OCI-LY7 (cell line): ENCODE measurements at regions not wholly inside any gene's neighbourhood (a gene's known extent, or its start where the extent isn't known, plus 50 kb on each side); places are given as distances from the start of the nearest gene placed in this dataset.

Experiments
- BruUV-seq: library from RNA; stranded (reverse); fragments of 400-500 nt; replicated peaks from 2 replicates; lab custom pipeline; 2021; lab: Mats Ljungman, UMichigan
- CTCF ChIA-PET: fragments of 300-600 bp; sonication (Branson Sonifier 250); formaldehyde crosslinking; loops from one replicate; lab custom pipeline; 2022; ENCODE audit warnings: antibody characterized with exemption; ENCODE audit not compliant: unreplicated experiment; lab: Charles Lee
- POLR2A ChIA-PET: fragments of 300-600 bp; sonication (Branson Sonifier 250); formaldehyde crosslinking; loops from one replicate; lab custom pipeline; 2022; ENCODE audit warnings: antibody characterized with exemption; lab: Charles Lee
- DNase-seq: peaks from one replicate; pipeline ENCODE4 v3.0.0-alpha.2; 2015; ENCODE audit warnings: low spot score
- H2AFZ ChIP-seq: fragments of 200-600 bp; sonication (generic), shearing (Covaris generic); 2 replicates; pipeline ENCODE4 v1.6.1; 2014; ENCODE audit warnings: mild to moderate bottlenecking, antibody characterized with exemption, low read length, moderate library complexity
- H3K27ac ChIP-seq: fragments of 200-600 bp; sonication (generic); 2 replicates; pipeline ENCODE4 v1.5.1; 2014; ENCODE audit warnings: mixed run types, low read depth, mild to moderate bottlenecking, moderate library complexity, low read length, inconsistent platforms; ENCODE audit not compliant: poor library complexity, severe bottlenecking
- H3K36me3 ChIP-seq: fragments of 200-600 bp; sonication (generic); 2 replicates; pipeline ENCODE4 v1.6.1; 2014; ENCODE audit warnings: mild to moderate bottlenecking, antibody characterized with exemption, low read length, moderate library complexity, mixed read lengths; ENCODE audit not compliant: insufficient read depth
- H3K4me1 ChIP-seq: fragments of 200-600 bp; sonication (generic); 2 replicates; pipeline ENCODE4 v1.5.1; 2014; ENCODE audit warnings: mild to moderate bottlenecking, low read length; ENCODE audit not compliant: insufficient read depth, poor library complexity, severe bottlenecking
- H3K4me2 ChIP-seq: fragments of 200-600 bp; sonication (generic); 2 replicates; pipeline ENCODE4 v1.6.1; 2014; ENCODE audit warnings: mild to moderate bottlenecking, low read length
- H3K4me3 ChIP-seq: fragments of 200-600 bp; sonication (generic); 2 replicates; pipeline ENCODE4 v1.5.1; 2014; ENCODE audit warnings: mild to moderate bottlenecking, low read depth, low read length; ENCODE audit not compliant: poor library complexity, severe bottlenecking
- H3K79me2 ChIP-seq: fragments of 200-600 bp; sonication (generic); 2 replicates; pipeline ENCODE4 v1.6.1; 2016; ENCODE audit warnings: low read depth, mild to moderate bottlenecking, low read length, moderate library complexity, mixed read lengths; ENCODE audit not compliant: insufficient read depth
- H3K9me2 ChIP-seq: fragments of 200-600 bp; sonication (generic); 2 replicates; pipeline ENCODE4 v1.6.1; 2016; ENCODE audit warnings: mild to moderate bottlenecking, low read length, mixed read lengths; ENCODE audit not compliant: insufficient read depth
- H3K9me3 ChIP-seq: fragments of 200-600 bp; sonication (generic); 2 replicates; pipeline ENCODE4 v1.6.1; 2014; ENCODE audit warnings: mild to moderate bottlenecking, mixed run types, low read length, mixed read lengths
- H4K20me1 ChIP-seq: fragments of 200-600 bp; sonication (generic); 2 replicates; pipeline ENCODE4 v1.6.1; 2014; ENCODE audit warnings: mild to moderate bottlenecking, antibody characterized with exemption, low read length, moderate library complexity, mixed read lengths; ENCODE audit not compliant: insufficient read depth
- EZH2phosphoT487 ChIP-seq: fragments of 200-600 bp; sonication (generic); IDR thresholded peaks from 2 replicates; pipeline ENCODE4 v1.6.1; 2018; ENCODE audit warnings: low read depth, borderline replicate concordance, mild to moderate bottlenecking, mixed run types, antibody characterized with exemption, low read length, moderate library complexity, mixed read lengths
- intact Hi-C: fragments of 100-400 bp; cut with micrococcal nuclease; formaldehyde crosslinking; loops from one replicate; pipeline ENCODE4 v1.10.0; 2022; ENCODE audit not compliant: unreplicated experiment
- TF ChIP-seq, protein P1 (sequence below): fragments of 200-600 bp; sonication (generic); conservative IDR thresholded peaks from 2 replicates; pipeline ENCODE4 v1.5.1; 2014; ENCODE audit warnings: mild to moderate bottlenecking, antibody characterized with exemption, low read length, moderate library complexity, mixed read lengths

DNA sequence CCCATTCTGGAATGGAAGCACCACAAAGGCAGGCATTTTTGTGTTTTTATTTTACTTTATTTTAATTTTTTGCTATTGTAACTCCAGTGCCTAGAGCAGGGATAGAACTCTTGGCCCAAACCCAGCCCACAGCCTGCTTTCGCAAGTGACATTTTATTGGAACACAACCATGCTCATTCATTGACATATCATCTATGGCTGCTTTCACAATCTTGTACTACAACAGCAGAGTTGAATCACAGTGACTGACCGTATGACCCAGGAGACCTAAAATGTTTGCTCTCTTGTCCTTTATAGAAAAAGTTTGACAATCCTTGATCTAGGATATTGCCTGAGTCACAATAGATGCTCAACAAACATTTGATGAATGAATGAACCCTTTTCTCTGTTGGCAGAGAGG lies 83.9 kb upstream of the ATP1A1 start:
- H3K79me2 ChIP-seq: no peaks in the 10 kb centered on the region
- no peaks in the 10 kb centered on the region for H3K9me3 ChIP-seq
- TF ChIP-seq, protein P1, sequence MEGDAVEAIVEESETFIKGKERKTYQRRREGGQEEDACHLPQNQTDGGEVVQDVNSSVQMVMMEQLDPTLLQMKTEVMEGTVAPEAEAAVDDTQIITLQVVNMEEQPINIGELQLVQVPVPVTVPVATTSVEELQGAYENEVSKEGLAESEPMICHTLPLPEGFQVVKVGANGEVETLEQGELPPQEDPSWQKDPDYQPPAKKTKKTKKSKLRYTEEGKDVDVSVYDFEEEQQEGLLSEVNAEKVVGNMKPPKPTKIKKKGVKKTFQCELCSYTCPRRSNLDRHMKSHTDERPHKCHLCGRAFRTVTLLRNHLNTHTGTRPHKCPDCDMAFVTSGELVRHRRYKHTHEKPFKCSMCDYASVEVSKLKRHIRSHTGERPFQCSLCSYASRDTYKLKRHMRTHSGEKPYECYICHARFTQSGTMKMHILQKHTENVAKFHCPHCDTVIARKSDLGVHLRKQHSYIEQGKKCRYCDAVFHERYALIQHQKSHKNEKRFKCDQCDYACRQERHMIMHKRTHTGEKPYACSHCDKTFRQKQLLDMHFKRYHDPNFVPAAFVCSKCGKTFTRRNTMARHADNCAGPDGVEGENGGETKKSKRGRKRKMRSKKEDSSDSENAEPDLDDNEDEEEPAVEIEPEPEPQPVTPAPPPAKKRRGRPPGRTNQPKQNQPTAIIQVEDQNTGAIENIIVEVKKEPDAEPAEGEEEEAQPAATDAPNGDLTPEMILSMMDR: no peak
- no peak for TF ChIP-seq EZH2phosphoT487
- ChIA-PET CTCF (no interaction called here), POLR2A (interaction anchor here (1.1 to 1.2 kb wide), 2 partner anchors 20 to 204 kb away, joined by 3 to 5 read pairs; no protein-coding TSS in a partner anchor)
- no TSS peak for BruUV-seq
- peaks cover 35% of the 10 kb centered on the region for H3K4me1 ChIP-seq
- no peaks in the 10 kb centered on the region for H3K9me2 ChIP-seq
- H3K27ac ChIP-seq: no peak overlapping the region
- DNase-seq: no peak
- intact Hi-C loops: no loop called here
- peak overlapping the region; percentile 76; the same call in 1 of the 2 replicates for H2AFZ ChIP-seq
- no peaks in the 10 kb centered on the region for H3K36me3 ChIP-seq
- peak overlapping the region; percentile 66; the same call in 1 of the 2 replicates for H3K4me2 ChIP-seq
- H4K20me1 ChIP-seq: no peaks in the 10 kb centered on the region
- H3K4me3 ChIP-seq: no peak overlapping the region

DNA sequence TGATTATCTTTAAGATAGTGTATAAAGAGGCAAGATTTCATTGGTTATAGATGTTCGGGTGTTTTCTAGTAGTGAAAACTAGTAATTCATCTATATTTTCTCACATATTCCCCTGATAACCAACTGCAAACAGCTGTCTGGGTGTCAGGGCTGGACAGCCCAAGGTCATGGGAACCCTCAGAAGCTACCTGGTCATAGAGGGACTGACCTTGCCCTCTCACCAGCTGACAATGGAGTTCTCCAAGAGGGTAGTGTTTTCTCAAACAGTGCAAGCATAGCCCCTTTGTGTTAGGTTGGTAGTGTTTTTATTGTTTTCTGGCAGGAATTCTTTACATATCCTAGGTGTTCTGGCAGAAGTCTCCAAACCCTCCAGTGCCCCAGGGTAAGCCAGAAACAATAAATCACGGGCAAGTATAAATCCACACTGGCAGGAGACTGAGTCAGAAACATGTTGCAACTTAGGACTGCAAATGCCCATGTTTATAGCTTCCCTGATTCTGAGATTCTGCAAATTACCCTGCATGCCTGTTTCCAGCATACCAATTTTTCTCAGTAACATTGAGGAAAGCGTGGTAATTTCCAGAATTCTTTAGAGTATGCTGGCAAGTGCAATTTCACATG lies 82.8 kb upstream of the ATP1A1 start:
- no peaks in the 10 kb centered on the region for H3K9me3 ChIP-seq
- no peaks in the 10 kb centered on the region for H3K79me2 ChIP-seq
- POLR2A ChIA-PET: interaction anchor here (1.1 to 1.2 kb wide), 2 partner anchors 19 to 205 kb away, joined by 3 to 5 read pairs; no protein-coding TSS in a partner anchor
- H2AFZ ChIP-seq: no peak overlapping the region; the same call in 1 of the 2 replicates
- no peak overlapping the region for H3K4me2 ChIP-seq
- no TSS peak for BruUV-seq
- peaks cover 35% of the 10 kb centered on the region for H3K4me1 ChIP-seq
- no peak for DNase-seq
- H4K20me1 ChIP-seq: no peaks in the 10 kb centered on the region
- CTCF ChIA-PET: interaction anchor here (0.6 kb wide), 1 partner anchor 12 kb away, joined by 3 read pairs; no protein-coding TSS in a partner anchor
- TF ChIP-seq, protein P1: no peak
- no peak for TF ChIP-seq EZH2phosphoT487
- no peaks in the 10 kb centered on the region for H3K36me3 ChIP-seq
- intact Hi-C loops: no loop called here
- H3K4me3 ChIP-seq: no peak overlapping the region
- no peaks in the 10 kb centered on the region for H3K9me2 ChIP-seq
- no peak overlapping the region for H3K27ac ChIP-seq

DNA sequence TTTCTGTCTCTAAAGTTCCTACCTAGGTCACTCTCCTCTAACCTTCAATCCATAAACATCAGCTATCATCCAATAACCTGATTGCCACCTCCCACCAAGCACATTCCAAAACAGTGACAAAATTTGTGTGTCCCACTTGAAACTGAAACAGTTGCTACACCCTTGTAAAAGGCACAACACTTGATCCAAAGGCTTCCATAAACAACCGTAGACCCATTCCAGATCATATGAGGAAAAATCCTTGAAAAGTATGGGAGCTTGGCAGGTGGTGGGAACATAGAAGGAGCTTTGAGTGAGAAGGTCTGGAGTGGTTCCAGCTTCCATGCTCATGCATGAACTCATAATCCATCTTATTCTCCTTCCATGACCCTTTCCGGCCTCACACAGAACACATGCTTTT lies 82.0 kb upstream of the ATP1A1 start:
- no peak overlapping the region for H2AFZ ChIP-seq
- H3K9me2 ChIP-seq: no peaks in the 10 kb centered on the region
- no peak overlapping the region for H3K4me3 ChIP-seq
- no peak for DNase-seq
- H3K4me2 ChIP-seq: no peak overlapping the region
- peaks cover 34% of the 10 kb centered on the region for H3K4me1 ChIP-seq
- intact Hi-C loops: no loop called here
- ChIA-PET POLR2A (interaction anchor here (1.0 kb wide), 1 partner anchor 35 kb away, joined by 4 read pairs; no protein-coding TSS in a partner anchor), CTCF (no interaction called here)
- H3K9me3 ChIP-seq: no peaks in the 10 kb centered on the region
- no TSS peak for BruUV-seq
- no peaks in the 10 kb centered on the region for H3K79me2 ChIP-seq
- no peaks in the 10 kb centered on the region for H3K36me3 ChIP-seq
- H3K27ac ChIP-seq: no peak overlapping the region
- H4K20me1 ChIP-seq: no peaks in the 10 kb centered on the region
- TF ChIP-seq, protein P1: no peak
- no peak for TF ChIP-seq EZH2phosphoT487
